H1 (cell line): ENCODE measurements at regions not wholly inside any gene's neighbourhood (a gene's known extent, or its start where the extent isn't known, plus 50 kb on each side); places are given as distances from the start of the nearest gene placed in this dataset.

Experiments
- CTCF ChIA-PET: fragments of 300-600 bp; sonication (Branson Sonifier 250); formaldehyde crosslinking; loops from one replicate; lab custom pipeline; 2021; ENCODE audit not compliant: partially characterized antibody; lab: Charles Lee
- POLR2A ChIA-PET: fragments of 300-600 bp; sonication (Branson Sonifier 250); formaldehyde crosslinking; loops from one replicate; lab custom pipeline; 2021; ENCODE audit warnings: inconsistent platforms; ENCODE audit not compliant: partially characterized antibody; lab: Charles Lee
- DNase-seq, 2 experiments: peaks; one replicate each; pipeline versions ENCODE4 v3.0.0 to v3.0.0-alpha.2; 2010 to 2022; ENCODE audit warnings: low spot score in 2 of 2, low read depth in 1 of 2, mixed read lengths in 1 of 2
- FAIRE-seq: peaks from 2 replicates; lab custom pipeline; 2011; peaks lifted over from hg19 to GRCh38; lab: Jason Lieb, UNC
- H2AFZ ChIP-seq: 2 replicates; pipeline ENCODE4 v1.8.1; 2012; ENCODE audit warnings: low read length, inconsistent platforms
- H2AK5ac ChIP-seq: 2 replicates; pipeline ENCODE4 v1.6.1; 2013; ENCODE audit warnings: low read depth, low read length
- H2BK120ac ChIP-seq: replicated peaks from 2 replicates; pipeline ENCODE3; 2013; ENCODE audit warnings: low read depth, low read length, inconsistent platforms
- H2BK12ac ChIP-seq: 2 replicates; pipeline ENCODE4 v1.6.1; 2013; ENCODE audit warnings: low read depth, low read length
- H2BK15ac ChIP-seq: 2 replicates; pipeline ENCODE4 v1.6.1; 2013; ENCODE audit warnings: low read length
- H2BK20ac ChIP-seq: 2 replicates; pipeline ENCODE4 v1.6.1; 2013; ENCODE audit warnings: low read length
- H2BK5ac ChIP-seq: 2 replicates; pipeline ENCODE4 v1.6.1; 2013; ENCODE audit warnings: low read depth, low read length
- H3K14ac ChIP-seq: 2 replicates; pipeline ENCODE4 v1.6.1; 2013; ENCODE audit warnings: inconsistent platforms; ENCODE audit not compliant: insufficient read length
- H3K18ac ChIP-seq: 2 replicates; pipeline ENCODE4 v1.6.1; 2013; ENCODE audit warnings: low read length; ENCODE audit errors: extremely low read depth
- H3K23ac ChIP-seq: 2 replicates; pipeline ENCODE4 v1.6.1; 2013; ENCODE audit warnings: inconsistent platforms; ENCODE audit not compliant: insufficient read length
- H3K23me2 ChIP-seq: 2 replicates; pipeline ENCODE4 v1.6.1; 2013; ENCODE audit warnings: low read depth, low read length
- H3K27ac ChIP-seq: 2 replicates; pipeline ENCODE4 v1.6.1; 2011; ENCODE audit warnings: low read depth, low read length, inconsistent platforms
- H3K27me3 ChIP-seq, 4 experiments: replicated peaks in 1 of 4; 1 replicate in 1 of 4; 2 replicates in 3 of 4; pipeline versions ENCODE4 v1.6.1 to v1.8.1; 2011 to 2013; ENCODE audit warnings: low read length in 3 of 4, mild to moderate bottlenecking in 3 of 4, inconsistent platforms in 2 of 4, mixed read lengths in 2 of 4, moderate library complexity in 1 of 4; ENCODE audit not compliant: control insufficient read depth in 3 of 4, insufficient read depth in 3 of 4; ENCODE audit errors: extremely low read depth in 1 of 4
- H3K36me3 ChIP-seq, 4 experiments: 2 replicates each; pipeline versions ENCODE4 v1.6.1 to v1.8.1; 2011 to 2013; ENCODE audit warnings: mild to moderate bottlenecking in 4 of 4, low read length in 3 of 4, moderate library complexity in 2 of 4, control low read depth in 1 of 4, inconsistent platforms in 1 of 4; ENCODE audit not compliant: insufficient read depth in 4 of 4, control insufficient read depth in 2 of 4
- H3K4ac ChIP-seq: replicated peaks from 2 replicates; pipeline ENCODE3; 2013; ENCODE audit warnings: low read length, low read depth, mixed read lengths, inconsistent platforms; ENCODE audit not compliant: insufficient read length
- H3K4me1 ChIP-seq, 4 experiments: replicated peaks in 1 of 4; 1 replicate in 1 of 4; 2 replicates in 3 of 4; pipeline versions ENCODE4 v1.6.1 to v1.8.1; 2011 to 2013; ENCODE audit warnings: low read length in 3 of 4, inconsistent platforms in 2 of 4, mixed read lengths in 1 of 4; ENCODE audit not compliant: insufficient read depth in 4 of 4, control insufficient read depth in 3 of 4
- H3K4me2 ChIP-seq, 2 experiments: 2 replicates each; pipeline versions ENCODE4 v1.6.1 to v1.8.1; 2011 to 2013; ENCODE audit warnings: low read depth in 2 of 2, low read length in 2 of 2, control low read depth in 1 of 2, inconsistent platforms in 1 of 2, mild to moderate bottlenecking in 1 of 2; ENCODE audit not compliant: insufficient read depth in 1 of 2
- H3K4me3 ChIP-seq, 4 experiments: fragments of 200-600, 300-600 bp in 1 of 4; sonication (generic), shearing (Covaris generic), sonication (Bioruptor Twin) in 1 of 4; 2 replicates each; pipeline versions ENCODE4 v1.5.1 to v1.8.1; 2011 to 2016; ENCODE audit warnings: low read length in 4 of 4, low read depth in 3 of 4, control low read depth in 2 of 4, inconsistent platforms in 2 of 4, mild to moderate bottlenecking in 2 of 4, mixed read lengths in 1 of 4, moderate library complexity in 1 of 4; ENCODE audit not compliant: insufficient read depth in 2 of 4; ENCODE audit errors: extremely low read depth in 1 of 4
- H3K56ac ChIP-seq: replicated peaks from 2 replicates; pipeline ENCODE3; 2013; ENCODE audit warnings: low read depth, mild to moderate bottlenecking, mixed read lengths, low read length, inconsistent platforms; ENCODE audit not compliant: insufficient read length
- H3K79me1 ChIP-seq: 2 replicates; pipeline ENCODE4 v1.6.1; 2013; ENCODE audit warnings: low read depth, low read length, control low read depth
- H3K79me2 ChIP-seq, 2 experiments: 2 replicates each; pipeline versions ENCODE4 v1.6.1 to v1.8.1; 2012 to 2013; ENCODE audit warnings: low read length in 2 of 2, mild to moderate bottlenecking in 2 of 2, inconsistent platforms in 1 of 2; ENCODE audit not compliant: insufficient read depth in 2 of 2, control insufficient read depth in 1 of 2
- H3K9ac ChIP-seq, 4 experiments: replicated peaks in 1 of 4; 1 replicate in 1 of 4; 2 replicates in 3 of 4; pipeline versions ENCODE4 v1.6.1 to v1.8.1; 2011 to 2013; ENCODE audit warnings: low read depth in 3 of 4, low read length in 3 of 4, control low read depth in 2 of 4, mild to moderate bottlenecking in 2 of 4, moderate library complexity in 2 of 4, inconsistent platforms in 1 of 4; ENCODE audit errors: extremely low read depth in 1 of 4
- H3K9me3 ChIP-seq, 2 experiments: 2 replicates each; pipeline versions ENCODE4 v1.6.1 to v1.8.1; 2012 to 2013; ENCODE audit warnings: mild to moderate bottlenecking in 2 of 2, moderate library complexity in 2 of 2, control low read depth in 1 of 2, inconsistent platforms in 1 of 2, low read depth in 1 of 2, low read length in 1 of 2, mixed read lengths in 1 of 2; ENCODE audit not compliant: insufficient read depth in 2 of 2
- H4K20me1 ChIP-seq, 2 experiments: replicated peaks in 1 of 2; 2 replicates each; pipeline versions ENCODE3 to v1.8.1; 2011 to 2013; ENCODE audit warnings: inconsistent platforms in 2 of 2, low read length in 2 of 2, mild to moderate bottlenecking in 1 of 2; ENCODE audit not compliant: insufficient read depth in 2 of 2, control insufficient read depth in 1 of 2
- H4K5ac ChIP-seq: 2 replicates; pipeline ENCODE4 v1.6.1; 2013; ENCODE audit warnings: low read length, low read depth, mixed read lengths, inconsistent platforms; ENCODE audit not compliant: insufficient read length
- H4K8ac ChIP-seq: 2 replicates; pipeline ENCODE4 v1.8.0; 2013; ENCODE audit warnings: mild to moderate bottlenecking, moderate library complexity, low read length, inconsistent platforms; ENCODE audit not compliant: insufficient read depth; ENCODE audit errors: extremely low read depth
- H4K91ac ChIP-seq: replicated peaks from 2 replicates; pipeline ENCODE3; 2013; ENCODE audit warnings: low read length, mixed read lengths, inconsistent platforms; ENCODE audit not compliant: insufficient read length
- KDM5A ChIP-seq: fragments of 200-600 bp; IDR thresholded peaks from 2 replicates; pipeline ENCODE4 v1.7.1; 2012; ENCODE audit warnings: mild to moderate bottlenecking, low read length, inconsistent platforms, mixed read lengths
- WGBS, 2 experiments: shearing (Covaris generic) in 1 of 2; methylation state at CpG; one replicate each; pipeline versions ENCODE4 v1.1.6 to v1.1.7; 2013 to 2015; ENCODE audit warnings: low lambda C conversion rate in 2 of 2, mixed read lengths in 2 of 2, inconsistent platforms in 1 of 2, low coverage in 1 of 2, missing lambda C conversion rate in 1 of 2; ENCODE audit not compliant: insufficient replicate concordance in 2 of 2, insufficient coverage in 1 of 2, insufficient read length in 1 of 2; ENCODE audit errors: extremely low coverage in 1 of 2, missing lambda C conversion rate in 1 of 2; 5-methylcytosine and 5-hydroxymethylcytosine counted together

- Histone ChIP-seq H4K91ac (no peak overlapping the region), H3K56ac (peak overlapping the region; percentile 25), H3K4me3 (no peak overlapping the region), H2BK20ac (no peak overlapping the region), H3K4me1 (no peaks in the 10 kb centered on the region), H4K5ac (no peak overlapping the region), H4K20me1 (no peaks in the 10 kb centered on the region), H3K9ac (no peak overlapping the region), H3K79me1 (no peaks in the 10 kb centered on the region), H3K36me3 (no peaks in the 10 kb centered on the region), H3K27ac (no peak overlapping the region), H3K4me2 (no peak overlapping the region), H3K14ac (no peak overlapping the region), H3K23ac (no peak overlapping the region), H3K79me2 (no peaks in the 10 kb centered on the region), H2AFZ (no peak overlapping the region), H3K9me3 (peaks cover 3 to 10% of the 10 kb centered on the region in 2 experiments; a peak in 2 of 4 replicates), H2BK5ac (no peak overlapping the region), H3K18ac (no peak overlapping the region), H4K8ac (no peak overlapping the region), H2BK120ac (no peak overlapping the region), H2BK15ac (no peak overlapping the region), H2BK12ac (no peak overlapping the region), H3K23me2 (no peaks in the 10 kb centered on the region), H2AK5ac (no peak overlapping the region), H3K27me3 (no peaks in the 10 kb centered on the region), H3K4ac (no peak overlapping the region)
- DNase-seq, result no peak
- ChIA-PET POLR2A (no interaction called here), CTCF (interaction anchor here (0.5 to 1.8 kb wide), 2 partner anchors 170 to 252 kb away, joined by 5 to 6 read pairs; no protein-coding TSS in a partner anchor)
- FAIRE-seq, result no peak
- WGBS, 2 experiments, result 81% methylated on average over 2 of the region's 2 CpGs; no CpG with 5 or more reads in 1 of the 2 experiments
- no peak for TF ChIP-seq KDM5A
These were observed 54.2 kb upstream of the ADAM23 start for GRCh38 chr2:206389164-206389563.
